ENCODE measurements at regions not wholly inside any gene's neighbourhood (a gene's known extent, or its start where the extent isn't known, plus 50 kb on each side); places are given as distances from the start of the nearest gene placed in this dataset.
A peak's percentile ranks its signal among the peaks of the same experiment; 100 is the strongest.

- no peak for DNase-seq
Observed at GRCh38 chr12:69064734-69065443, 131.9 kb upstream of the CPM start.

DNA sequence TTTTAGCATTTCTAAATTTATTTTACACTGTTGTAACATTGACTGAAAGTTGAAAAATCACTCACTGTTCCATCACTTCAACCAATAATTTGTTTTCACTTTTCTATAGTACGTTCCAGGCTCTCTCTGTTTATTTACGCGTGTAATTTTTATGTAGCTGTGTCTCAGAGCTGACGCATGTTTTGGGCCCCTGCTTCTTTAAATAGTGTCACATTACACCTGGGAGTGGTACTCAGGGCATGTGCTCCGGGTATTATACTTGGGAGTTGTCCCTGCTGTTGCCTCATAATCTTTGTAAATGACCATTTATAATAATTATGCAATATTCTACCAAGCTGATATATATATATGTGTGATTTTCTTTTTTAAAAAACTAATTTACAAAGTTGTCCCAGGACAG, 132.8 kb upstream of the CPM start:
- DNase-seq = no peak

- no peak for DNase-seq
Observed at GRCh38 chr12:69066492-69067373, 133.8 kb upstream of the CPM start.

GRCh38 chr12:69067713-69068112, 134.7 kb upstream of the CPM start:
- DNase-seq = no peak

DNA sequence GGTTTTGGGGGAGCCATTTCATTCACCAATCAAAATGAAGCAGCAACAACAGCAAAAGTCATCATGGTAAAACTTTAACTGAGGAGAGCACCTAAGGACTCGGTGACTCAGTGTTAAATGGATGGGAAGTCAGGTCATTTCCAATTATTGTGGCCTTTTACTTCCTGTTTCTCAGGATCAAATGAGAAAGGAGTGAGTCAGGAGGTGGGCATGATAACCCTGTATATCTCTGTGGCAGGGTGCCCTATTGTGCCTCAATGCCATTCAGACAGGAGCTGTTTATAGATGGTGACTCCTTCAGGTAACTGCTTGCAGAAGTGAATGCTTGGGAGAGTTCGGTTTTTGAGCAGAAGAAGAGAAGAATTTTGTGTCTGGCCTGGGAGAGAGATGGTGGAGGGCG, 135.5 kb upstream of the CPM start:
- peak in 1 of 5 donors; percentile 10 for DNase-seq

DNA sequence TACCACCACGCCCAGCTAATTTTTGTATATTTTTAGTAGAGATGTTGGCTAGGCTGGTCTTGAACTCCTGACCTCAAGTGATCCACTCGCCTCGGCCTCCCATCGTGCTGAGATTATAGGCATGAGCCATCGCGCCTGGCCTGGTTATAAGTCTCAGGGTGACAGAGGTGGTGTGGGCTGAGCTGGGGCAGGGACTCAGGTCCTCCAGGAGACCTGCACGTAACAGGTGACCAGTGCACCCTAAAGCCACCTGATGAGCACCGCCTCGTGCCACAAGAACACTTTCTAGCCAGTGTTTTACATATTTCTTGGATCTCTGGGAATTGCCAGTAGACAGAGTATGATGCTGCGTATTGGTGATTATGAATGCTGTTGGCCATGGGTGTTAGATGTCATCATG, 136.5 kb upstream of the CPM start:
- no peak for DNase-seq

DNA sequence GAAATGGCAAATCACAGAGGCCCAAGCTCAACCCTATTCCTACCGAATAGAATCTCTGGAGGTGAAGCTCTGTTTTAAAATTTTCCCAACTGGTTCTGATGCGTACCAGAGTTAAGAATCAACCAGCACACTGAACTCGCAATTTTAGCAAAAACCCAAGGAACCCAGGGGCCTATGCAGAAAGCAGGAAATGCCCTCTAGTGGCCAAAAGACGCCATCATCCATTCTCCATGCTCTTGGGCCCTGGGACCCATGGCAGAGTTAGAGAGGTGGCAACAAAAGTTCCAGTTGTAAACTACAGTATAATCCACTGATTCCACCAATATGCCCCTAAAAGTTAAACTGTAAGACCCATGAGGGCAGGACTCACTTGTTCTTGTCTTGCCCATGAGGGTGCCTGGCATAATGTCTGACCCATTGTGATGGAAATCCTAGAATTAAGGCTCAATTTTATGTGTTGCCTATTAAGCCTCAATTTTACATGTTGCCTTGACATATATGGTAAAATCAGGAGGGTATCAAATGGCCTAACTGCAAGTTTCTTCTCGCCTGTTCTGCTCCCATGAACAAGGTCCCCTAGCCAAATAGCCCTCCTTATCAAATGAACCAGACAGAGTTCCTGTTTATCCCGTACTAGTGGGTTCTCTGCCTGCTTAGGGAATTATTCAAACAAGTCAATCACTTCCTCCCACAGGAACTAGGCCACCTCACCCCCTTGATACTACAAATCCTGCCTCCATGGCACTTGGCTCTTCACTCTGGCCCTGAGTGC, 137.5 kb upstream of the CPM start:
- peak in 4 of 5 donors; percentile 15 to 61 (median 30) for DNase-seq

DNA sequence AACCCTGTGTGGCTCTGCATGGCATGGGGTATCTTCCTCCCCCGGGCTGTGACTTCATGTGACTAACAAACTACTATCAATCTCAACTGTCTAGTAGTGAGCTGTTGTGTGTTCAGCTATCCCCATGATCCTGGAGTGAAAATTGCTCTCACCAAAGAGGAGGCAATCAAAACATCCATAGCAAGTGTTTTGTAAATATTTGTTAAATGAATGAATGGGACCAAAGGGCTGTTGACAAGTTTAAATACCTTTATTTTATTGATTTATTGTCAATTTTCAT, 138.1 kb upstream of the CPM start:
- DNase-seq = no peak

GRCh38 chr12:69073035-69073434, 140.1 kb upstream of the CPM start:
- no peak for DNase-seq

GRCh38 chr12:69074556-69075349, 141.8 kb upstream of the CPM start:
- DNase-seq = no peak

DNA sequence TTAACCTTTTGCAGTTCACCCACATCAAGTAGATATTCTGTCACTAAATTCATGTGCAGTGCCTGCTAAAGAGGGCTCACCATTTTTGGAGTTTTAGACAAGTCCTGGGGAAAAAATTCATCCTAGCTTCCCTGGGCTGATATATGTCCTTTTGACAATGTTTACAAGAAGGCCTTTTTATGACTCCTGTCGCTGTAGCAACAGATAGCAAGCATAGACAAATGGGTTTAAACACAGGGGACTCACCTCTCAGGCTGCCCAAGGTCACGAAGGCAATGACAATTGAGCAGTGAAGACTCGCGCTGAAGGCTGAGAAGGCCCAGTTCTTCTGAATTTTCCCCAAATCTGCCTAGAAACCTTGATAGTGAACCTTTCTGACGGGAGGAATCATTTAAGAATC, 150.7 kb upstream of the CPM start:
- DNase-seq = no peak

- DNase-seq = no peak
Observed at GRCh38 chr12:69084816-69085378, 151.9 kb upstream of the CPM start.

- DNase-seq = no peak
Observed at GRCh38 chr12:69085852-69086251, 152.9 kb upstream of the CPM start.

- no peak for DNase-seq
Observed at GRCh38 chr12:69087986-69088385, 151.4 kb upstream of the CPSF6 start.

DNA sequence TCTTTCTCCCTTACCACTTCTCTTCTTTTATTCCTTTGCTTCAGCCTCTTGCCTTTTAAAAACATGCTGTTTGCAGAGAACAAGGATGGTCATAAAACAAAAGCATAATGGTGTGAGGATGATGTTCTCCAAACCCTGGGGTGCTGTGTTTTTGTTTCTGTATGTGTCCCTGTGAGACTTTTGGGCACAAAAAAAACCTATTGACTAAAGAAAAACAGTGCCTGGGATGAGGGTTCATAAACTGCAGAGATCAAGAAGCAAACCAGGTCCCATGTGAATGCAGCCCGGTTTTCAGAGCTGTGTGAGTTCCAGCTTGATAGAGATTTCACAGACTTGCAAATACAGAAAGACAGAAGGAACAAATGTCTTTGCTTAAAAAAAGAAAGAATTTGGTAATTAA, 148.6 kb upstream of the CPSF6 start:
- no peak for DNase-seq

DNA sequence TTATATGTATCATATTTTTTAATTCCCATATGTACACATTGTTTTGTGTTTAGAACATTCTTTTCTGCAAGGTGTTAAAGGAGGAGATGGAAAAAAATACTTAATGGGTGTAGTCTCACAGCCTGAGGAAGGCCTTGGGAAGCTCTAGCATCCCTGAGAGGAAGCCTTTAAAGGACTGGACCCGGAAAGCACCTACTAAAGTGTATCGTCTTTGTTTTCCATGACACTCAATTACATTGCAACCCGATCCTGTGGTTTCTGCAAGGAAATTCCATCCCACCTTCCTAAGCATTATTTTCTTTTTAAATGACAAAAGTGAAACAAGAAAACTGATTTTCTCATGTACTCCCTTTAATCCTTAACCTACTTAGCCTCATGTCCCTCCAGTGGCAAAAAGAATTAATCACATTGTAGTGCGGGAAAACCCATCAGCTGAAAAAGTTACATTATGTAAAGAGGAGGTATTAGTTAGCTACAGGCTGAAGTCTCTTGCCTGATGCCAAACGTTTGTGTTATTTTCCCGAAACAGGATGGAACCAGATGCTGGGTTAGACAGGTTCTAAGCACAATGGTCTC, 147.8 kb upstream of the CPSF6 start:
- DNase-seq = no peak

GRCh38 chr12:69092137-69092536, 147.2 kb upstream of the CPSF6 start:
- no peak for DNase-seq

- DNase-seq = no peak
Observed at GRCh38 chr12:69094606-69095216, 144.7 kb upstream of the CPSF6 start.

DNA sequence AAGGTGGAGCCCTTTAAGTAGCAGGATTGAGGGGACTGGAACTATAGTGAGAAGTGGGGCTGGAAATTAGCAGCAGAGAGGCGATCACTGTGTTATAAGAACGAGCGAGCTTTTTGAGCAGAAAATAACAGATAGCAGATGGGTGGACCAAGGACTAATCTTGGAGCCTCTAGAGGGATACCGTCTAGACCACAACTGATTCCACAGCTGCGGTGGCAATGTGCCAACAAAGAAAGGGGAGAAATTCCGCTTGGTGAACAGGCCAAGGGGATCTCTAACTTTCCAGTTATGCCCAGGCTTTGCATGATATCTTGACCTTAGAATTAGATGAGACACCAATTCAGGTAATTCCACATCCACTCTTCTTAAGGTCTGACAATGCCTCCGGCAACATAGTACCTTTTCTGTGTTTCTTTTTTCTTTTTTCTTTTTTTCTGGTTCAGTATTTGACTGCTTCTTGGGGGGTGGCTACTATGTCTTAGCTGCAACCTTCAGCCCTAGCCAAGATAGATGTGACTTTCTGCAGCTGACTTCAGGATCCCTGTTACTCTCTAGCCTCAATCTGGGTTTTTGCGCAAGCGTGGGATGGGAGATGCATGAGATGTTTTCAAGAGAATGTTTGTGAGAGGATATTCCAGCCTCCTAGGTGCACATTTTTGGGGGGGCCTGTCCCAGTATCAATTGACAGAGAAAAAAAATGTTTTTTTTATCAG, 143.4 kb upstream of the CPSF6 start:
- DNase-seq = no peak

- no peak for DNase-seq
Observed at GRCh38 chr12:69096669-69097335, 142.6 kb upstream of the CPSF6 start.
